GM18517 (cell line): ENCODE measurements at regions not wholly inside any gene's neighbourhood (a gene's known extent, or its start where the extent isn't known, plus 50 kb on each side); places are given as distances from the start of the nearest gene placed in this dataset.
"Not testable (repeated sequence)": the region's sequence is repeated elsewhere in the genome, so short reads cannot be mapped to it uniquely, and the experiment has no call there.

ENCODE experiments used
- ATAC-seq: cut with Tn5 transposase; IDR thresholded peaks from one replicate; pipeline ENCODE4 v1.9.1; 2021; ENCODE audit warnings: mild to moderate bottlenecking, moderate library complexity; ENCODE audit not compliant: unreplicated experiment

DNA sequence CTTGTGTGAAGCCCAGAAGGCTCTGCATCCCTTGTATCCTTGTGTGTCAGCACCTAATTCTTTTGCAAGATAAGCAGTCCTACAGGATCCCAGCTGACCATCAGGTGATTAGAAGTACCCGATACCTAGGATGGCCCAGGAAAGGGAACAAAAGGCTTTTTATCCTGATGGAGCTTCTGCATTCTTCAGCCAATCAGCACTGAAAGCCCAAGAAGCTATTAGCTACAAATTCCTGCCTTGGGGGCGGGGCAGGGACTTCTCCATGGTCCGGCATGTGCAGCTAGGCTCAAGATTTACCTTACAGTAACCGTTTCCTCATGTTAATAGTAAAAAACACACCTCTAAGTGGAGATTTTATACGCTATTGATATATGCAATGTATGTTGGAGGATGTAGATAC, 264.6 kb upstream of the THUMPD2 start:
- no peak for ATAC-seq

- ATAC-seq = no peak
Observed at GRCh38 chr2:40043191-40043590, 264.1 kb upstream of the THUMPD2 start.

DNA sequence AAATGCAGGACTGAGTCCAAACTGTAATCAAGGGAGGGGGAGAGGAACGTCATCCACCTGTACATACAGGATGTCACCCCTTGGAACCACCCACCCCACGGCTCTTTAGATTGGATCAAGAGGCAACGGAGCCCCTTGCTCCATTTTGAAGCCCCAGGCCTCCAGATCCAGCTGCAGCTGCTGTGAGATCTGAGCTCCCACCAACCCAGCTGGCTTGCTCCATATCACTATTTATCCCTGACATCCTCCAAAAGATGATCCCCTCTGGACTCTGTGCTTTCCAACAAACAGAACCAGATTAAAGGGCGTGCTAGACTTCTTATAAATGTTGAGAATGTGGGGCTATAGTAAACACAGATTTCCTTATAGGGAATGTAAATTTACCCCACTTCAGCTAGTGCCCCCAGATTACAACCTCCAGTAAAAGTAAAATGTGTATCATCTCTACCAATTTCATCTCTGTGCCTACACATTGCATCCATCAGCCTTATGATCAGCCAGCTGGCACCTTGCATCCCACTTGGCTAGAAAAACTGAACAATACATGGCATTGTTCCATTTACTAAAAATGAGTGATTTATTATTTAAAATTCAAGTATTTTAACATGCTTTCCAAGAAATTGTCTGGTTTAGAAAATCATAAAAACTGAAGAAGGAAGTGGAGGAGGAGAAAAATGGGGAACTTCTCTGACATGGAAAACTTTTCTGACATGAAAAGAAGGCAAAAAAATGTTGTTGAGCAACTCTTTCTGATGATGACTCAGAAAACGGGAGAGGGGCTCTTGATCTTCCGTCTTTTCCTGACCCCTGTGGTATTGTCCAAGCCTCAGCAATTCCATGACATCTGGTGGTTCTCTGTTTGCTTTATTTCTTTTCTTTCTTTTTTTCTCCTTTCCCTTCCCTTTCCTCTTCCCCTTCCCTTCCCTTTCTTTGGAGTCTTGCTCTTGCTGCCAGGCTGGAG, 262.6 kb upstream of the THUMPD2 start:
- no peak for ATAC-seq

DNA sequence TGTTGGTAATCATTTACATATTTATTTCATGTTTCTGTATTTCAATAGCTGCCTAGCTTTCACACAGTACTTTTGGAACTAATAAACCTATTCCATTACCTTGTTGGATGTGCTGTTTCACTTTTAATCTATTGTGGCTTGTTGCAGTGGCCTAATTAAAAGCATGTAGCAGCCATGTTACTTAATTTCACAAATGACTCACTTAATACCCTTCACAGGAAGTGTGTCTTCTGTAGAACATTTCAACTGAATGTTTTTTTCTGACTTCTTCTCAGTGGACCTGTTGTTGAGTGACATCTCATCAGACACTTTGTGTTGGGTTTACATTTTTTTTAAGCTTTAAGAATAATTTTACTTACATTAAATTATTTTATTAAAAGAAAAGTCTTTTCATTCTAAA, 260.5 kb upstream of the THUMPD2 start:
- no peak for ATAC-seq

DNA sequence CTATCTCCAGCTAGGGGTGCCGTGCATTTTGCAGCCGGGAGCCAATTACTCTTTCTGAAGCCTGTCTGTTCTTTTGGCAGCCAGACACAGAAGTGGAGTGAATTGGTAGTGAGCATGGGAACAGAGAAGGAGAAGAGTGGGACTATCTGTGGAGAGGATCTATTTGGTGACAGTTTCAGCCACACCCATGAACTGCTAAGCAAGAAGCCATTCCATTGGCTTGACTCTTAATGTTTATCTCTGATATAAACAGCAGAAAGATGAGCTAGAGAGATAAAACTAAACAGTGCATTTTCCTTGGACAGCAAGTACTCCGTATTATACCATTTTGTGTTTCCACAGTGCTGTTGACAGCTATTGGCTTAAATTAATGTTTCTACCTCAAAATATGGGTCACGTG, 259.6 kb upstream of the THUMPD2 start:
- ATAC-seq = no peak

DNA sequence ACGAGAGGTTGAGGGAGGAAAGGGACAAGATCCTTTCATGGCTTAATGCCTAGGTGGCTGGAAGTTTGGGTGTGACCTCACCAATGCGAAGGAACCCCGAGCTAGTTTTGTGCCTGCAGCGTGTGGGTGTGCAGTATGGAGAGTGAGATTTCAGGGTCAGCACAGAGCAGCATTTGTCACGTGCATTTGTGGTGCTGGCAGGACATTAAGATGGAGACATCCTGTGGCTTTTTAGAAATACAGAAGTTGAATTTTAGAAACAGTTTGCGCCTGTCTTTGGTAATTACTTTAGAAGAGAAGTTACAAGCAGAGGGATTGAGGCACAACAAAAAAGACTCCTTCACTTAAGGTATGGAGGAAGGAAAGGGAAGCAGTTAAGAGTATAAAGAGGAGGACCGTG, 258.2 kb upstream of the THUMPD2 start:
- ATAC-seq = no peak

GRCh38 chr2:40036241-40036640, 257.2 kb upstream of the THUMPD2 start:
- ATAC-seq = no peak

DNA sequence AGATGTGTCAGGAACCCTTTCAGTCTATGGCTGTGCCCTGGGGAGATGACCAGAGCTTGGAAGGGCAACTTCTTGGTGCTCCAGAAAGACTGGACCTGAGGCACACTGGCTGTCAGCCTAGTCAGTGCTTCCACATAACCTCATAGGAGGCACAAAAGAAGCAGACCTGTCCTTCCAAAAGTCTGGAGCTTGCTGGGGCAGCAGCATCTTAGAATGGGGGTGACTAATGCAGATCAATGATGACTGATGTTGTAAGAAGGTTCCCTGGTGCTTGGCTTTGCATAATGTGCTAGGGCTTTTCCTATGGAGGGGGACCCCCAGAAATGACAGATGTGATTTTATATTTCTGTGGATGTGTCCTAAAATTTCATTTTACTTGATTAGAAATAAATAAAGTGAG, 255.7 kb upstream of the THUMPD2 start:
- no peak for ATAC-seq

GRCh38 chr2:40034198-40034597, 255.1 kb upstream of the THUMPD2 start:
- no peak for ATAC-seq

- ATAC-seq = no peak
Observed at GRCh38 chr2:40033781-40034180, 254.7 kb upstream of the THUMPD2 start.

DNA sequence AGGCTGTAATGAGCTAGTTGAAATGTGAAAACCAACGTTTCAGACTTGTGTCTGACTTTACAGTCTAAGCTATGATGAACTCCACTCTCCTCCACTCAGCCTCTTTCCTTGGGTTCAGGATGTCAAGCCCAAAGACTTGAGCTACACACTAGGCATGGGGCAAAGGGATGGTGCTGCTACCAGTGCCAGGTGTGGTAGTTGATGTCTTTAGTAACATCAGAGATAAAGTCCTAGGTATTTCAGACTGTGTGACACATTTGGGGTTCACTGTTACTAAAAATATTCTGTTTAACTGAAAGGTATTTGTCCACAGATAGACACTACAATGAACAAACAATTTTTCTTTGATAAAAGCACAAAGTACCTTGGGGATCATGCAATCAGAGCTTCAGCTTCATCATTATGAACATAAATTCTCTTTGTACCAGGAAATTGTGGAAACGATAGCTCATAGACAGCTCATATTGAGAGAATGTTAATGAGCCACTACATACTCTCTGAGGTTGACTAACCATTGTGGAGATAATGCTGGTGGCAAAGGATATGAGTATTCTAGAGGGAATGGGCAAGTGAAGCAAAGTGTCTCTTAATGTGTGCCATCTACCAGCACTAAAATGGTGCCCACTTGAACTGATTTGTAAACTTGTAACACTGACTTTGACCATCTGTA, 253.7 kb upstream of the THUMPD2 start:
- no peak for ATAC-seq

DNA sequence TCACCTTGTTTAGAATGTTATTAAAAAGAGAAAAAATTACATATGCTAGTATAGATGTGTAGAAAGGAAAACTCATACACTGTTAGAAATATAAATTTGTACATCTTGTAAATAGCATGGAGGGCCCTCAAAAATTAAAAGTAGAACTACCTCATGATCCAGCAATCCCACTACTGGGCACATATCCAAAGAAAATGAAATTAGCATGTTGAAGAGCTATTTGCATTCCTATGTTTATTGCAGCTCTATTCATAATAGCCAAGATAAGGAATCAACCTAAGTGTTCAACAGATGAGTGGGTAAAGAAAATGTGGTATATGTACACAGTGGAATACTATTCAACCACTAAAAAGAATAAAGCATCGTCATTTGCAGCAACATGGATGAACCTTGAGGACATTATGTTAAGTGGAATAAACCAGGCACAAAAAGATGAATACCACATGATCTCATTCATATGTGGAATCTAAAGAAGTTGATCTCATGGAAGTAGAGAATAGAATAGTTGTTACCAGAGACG, 251.5 kb upstream of the THUMPD2 start:
- no peak for ATAC-seq

DNA sequence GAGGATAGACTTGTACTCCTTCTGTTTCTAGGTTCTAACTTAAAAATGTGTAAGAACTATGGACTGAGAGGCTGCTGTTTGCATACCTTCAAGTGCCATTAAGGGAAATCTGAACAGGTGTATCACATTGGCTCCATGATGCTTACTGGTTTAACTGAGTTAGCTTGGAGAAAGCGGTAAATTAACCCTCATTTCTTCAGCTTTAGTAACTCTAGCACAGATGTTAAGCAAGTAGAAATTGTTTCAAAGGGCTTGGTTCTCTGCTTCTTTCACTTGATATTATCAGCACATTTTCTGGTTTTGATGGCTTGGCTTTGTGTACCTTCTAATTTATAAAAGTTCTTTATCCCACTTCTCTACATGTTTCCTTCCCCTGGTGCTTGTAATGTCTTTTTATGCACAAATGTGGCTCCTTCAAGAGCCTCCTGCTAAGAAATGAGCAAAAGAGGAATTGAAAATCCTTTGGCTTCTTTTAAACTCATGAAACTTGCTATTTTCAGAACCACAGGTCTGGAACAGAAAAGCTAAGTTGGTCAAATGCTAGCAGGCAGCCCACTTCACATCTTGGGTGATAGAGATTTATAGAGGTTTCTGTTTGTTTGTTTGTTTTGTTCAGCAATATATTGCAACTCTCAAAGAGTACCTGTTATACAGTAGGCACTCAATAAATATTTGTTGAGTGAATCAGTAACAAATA, 249.9 kb upstream of the THUMPD2 start:
- ATAC-seq = peak; percentile 74

DNA sequence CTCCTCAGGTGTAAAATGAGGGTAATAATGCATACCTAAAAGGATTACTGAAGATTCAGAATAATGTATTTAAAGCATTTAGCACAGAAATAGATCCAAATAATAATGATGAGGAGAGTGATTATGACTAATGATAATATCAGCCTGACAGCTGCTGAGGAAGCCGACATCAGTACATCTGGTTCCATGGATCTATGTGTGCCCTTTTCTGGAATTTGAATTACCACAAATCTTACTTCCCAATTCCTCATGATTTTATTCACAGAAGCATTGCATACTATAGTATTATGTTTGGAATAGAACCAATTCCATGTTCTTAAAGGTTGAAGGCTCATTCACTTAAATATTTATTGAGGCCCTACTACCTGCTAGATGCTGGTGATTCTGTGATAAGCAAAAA, 248.9 kb upstream of the THUMPD2 start:
- ATAC-seq = no peak

DNA sequence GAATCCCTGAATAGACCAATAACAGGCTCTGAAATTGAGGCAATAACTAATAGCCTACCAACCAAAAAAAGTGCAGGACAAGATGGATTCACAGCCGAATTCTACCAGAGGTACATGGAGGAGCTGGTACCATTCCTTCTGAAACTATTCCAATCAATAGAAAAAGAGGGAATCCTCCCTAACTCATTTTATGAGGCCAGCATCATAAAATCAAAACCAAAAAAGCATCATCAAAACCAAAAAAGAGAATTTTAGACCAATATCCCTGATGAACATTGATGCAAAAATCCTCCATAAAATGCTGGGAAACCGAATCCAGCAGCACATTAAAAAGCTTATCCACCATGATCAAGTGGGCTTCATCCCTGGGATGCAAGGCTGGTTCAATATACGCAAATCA, 246.2 kb upstream of the THUMPD2 start:
- not testable (repeated sequence) for ATAC-seq

- no peak for ATAC-seq
Observed at GRCh38 chr2:40020997-40021396, 241.9 kb upstream of the THUMPD2 start.

DNA sequence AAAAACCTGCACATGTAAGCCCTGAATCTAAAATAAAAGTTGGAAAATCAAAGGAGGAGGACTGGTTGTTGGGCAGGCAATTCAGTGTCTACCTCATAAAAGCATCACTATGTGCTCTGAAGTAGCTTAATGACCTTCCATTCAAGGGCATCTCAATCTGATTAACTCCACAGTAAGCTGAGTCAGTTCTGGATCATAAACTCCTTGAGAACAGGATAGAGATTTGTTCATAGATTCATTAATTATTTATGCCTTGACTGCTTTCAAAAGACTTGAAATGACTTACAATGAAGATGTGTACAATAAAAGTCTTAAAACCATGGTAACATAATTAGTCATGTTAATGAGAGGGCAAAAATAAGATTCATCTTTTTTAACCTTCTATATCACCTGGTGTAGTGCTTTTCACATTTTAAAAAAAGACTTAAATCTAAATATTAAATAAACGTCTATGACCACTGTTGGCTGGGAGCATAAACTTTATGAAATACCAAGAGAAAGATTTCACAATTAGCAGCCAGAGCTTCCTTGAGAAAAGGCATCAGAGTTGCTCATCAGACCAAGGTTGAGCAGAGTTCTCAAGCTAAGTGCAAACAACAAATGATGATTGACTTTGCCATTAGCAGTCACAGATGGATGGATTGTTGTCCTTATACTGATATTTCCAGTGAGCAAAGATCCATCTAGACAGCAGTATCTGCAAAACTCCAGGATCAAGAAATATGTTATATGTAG, 237.3 kb upstream of the THUMPD2 start:
- no peak for ATAC-seq

DNA sequence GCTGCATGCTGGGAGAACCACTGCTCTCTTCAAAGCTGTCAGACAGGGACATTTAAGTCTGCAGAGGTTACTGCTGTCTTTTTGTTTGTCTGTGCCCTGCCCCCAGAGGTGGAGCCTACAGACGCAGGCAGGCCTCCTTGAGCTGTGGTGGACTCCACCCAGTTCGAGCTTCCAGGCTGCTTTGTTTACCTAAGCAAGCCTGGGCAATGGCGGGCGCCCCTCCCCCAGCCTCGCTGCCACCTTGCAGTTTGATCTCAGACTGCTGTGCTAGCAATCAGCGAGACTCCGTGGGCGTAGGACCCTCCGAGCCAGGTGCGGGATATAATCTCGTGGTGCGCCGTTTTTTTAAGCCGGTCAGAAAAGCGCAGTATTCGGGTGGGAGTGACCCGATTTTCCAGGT, 234.9 kb upstream of the THUMPD2 start:
- ATAC-seq = not testable (repeated sequence)

DNA sequence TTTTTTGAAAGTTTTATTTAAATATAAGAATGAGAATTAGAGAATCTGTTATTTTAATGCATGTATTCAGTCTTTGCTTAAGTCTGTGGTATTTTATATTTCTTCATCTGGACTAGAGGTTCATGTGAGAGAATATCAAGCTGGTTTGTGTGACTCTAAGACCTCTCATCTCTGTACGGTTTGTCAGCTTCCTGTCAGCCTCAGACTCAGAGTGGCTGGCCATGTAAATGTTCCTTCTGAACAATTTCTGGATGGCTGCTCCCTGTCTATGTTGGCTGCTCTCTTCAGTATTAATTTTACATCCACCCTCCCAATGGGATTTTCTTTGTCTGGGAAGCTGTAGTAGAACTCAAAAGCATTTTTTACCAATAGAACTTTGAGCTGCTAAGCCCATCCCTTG, 225.3 kb upstream of the THUMPD2 start:
- ATAC-seq = no peak

DNA sequence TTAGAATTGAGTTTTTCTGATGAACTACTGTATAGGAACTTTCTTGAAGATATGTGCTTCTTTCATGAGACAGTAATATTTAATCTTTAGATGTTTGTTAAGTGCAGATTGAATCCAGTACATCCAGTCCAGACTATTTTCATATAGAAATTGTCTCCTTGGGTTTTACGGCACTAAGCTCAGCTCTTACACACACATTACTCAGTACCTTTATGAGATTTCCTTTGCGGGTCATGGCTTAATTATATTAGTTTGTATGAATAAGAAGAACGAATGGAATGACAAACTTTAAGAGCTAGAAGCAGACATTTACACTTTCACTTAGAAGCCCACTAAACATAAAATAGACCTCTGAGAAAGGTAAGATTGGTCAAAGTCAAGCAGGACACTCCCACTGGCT, 223.3 kb upstream of the THUMPD2 start:
- no peak for ATAC-seq

- ATAC-seq = no peak
Observed at GRCh38 chr2:39999864-40000263, 220.8 kb upstream of the THUMPD2 start.
